Right atrium auricular region (tissue), 2 donors: ENCODE measurements at regions not wholly inside any gene's neighbourhood (a gene's known extent, or its start where the extent isn't known, plus 50 kb on each side); places are given as distances from the start of the nearest gene placed in this dataset.

Experiments used
- DNase-seq: peaks from one replicate; pipeline ENCODE4 v3.0.0-alpha.2; 2019; ENCODE audit warnings: low spot score
- H3K27ac ChIP-seq, 2 donors: fragments of 200-600 bp; sonication (generic); 1 replicate in 1 of 2; 2 replicates in 1 of 2; pipeline ENCODE4 v1.5.1; 2016 to 2019
- H3K27me3 ChIP-seq, 2 donors: fragments of 200-600 bp; sonication (generic); one replicate each; pipeline versions ENCODE4 v1.5.1 to v1.6.0; 2017 to 2019
- H3K36me3 ChIP-seq: fragments of 200-600 bp; sonication (generic); one replicate; pipeline ENCODE4 v1.5.1; 2016
- H3K4me1 ChIP-seq, 2 donors: fragments of 200-600 bp; sonication (generic); one replicate each; pipeline versions ENCODE4 v1.5.1 to v1.6.0; 2017 to 2019
- H3K4me3 ChIP-seq, 2 donors: fragments of 200-600 bp; sonication (generic); 1 replicate in 1 of 2; 2 replicates in 1 of 2; pipeline ENCODE4 v1.5.1; 2017 to 2019; ENCODE audit warnings: mild to moderate bottlenecking in 1 of 2, moderate library complexity in 1 of 2
- H3K9me3 ChIP-seq, 2 donors: fragments of 200-600 bp; sonication (generic); one replicate each; pipeline ENCODE4 v1.5.1; 2019
- CTCF ChIP-seq, 2 donors: fragments of 200-600 bp; sonication (generic); IDR thresholded peaks; one replicate each; pipeline ENCODE4 v1.5.1; 2019; ENCODE audit warnings: antibody characterized with exemption in 2 of 2

- H3K4me3 ChIP-seq: no peak overlapping the region
Measured at GRCh38 chr5:87877495-87877894, 391.1 kb downstream of the TMEM161B start.

GRCh38 chr5:87877023-87877422 is 391.6 kb downstream of the TMEM161B start:
- DNase-seq: no peak
- Histone ChIP-seq H3K4me1 (no peaks in the 10 kb centered on the region), H3K27me3 (no peaks in the 10 kb centered on the region), H3K4me3 (no peak overlapping the region), H3K36me3 (no peaks in the 10 kb centered on the region), H3K9me3 (peaks cover 0 to 23% of the 10 kb centered on the region in 2 donors), H3K27ac (no peak overlapping the region)
- no peak for TF ChIP-seq CTCF (IDR thresholded peaks at IDR 0.05)

More at GRCh38 chr5:87877495-87877894, 391.1 kb downstream of the TMEM161B start:
- H3K27ac ChIP-seq: no peak overlapping the region
- H3K4me1 ChIP-seq: no peaks in the 10 kb centered on the region
- no peaks in the 10 kb centered on the region for H3K36me3 ChIP-seq
- no peak for TF ChIP-seq CTCF (IDR thresholded peaks at IDR 0.05)
- H3K27me3 ChIP-seq: no peaks in the 10 kb centered on the region
- DNase-seq: no peak
- H3K9me3 ChIP-seq: peaks cover 0 to 23% of the 10 kb centered on the region in 2 donors

- no peak for TF ChIP-seq CTCF (IDR thresholded peaks at IDR 0.05)
- no peaks in the 10 kb centered on the region for H3K27me3 ChIP-seq
- no peaks in the 10 kb centered on the region for H3K4me1 ChIP-seq
Measured at GRCh38 chr5:87876616-87877015, 392.0 kb downstream of the TMEM161B start.

GRCh38 chr5:87872986-87873385 is 395.7 kb downstream of the TMEM161B start:
- Histone ChIP-seq H3K36me3 (no peaks in the 10 kb centered on the region), H3K9me3 (no peaks in the 10 kb centered on the region), H3K27ac (no peak overlapping the region), H3K4me1 (no peaks in the 10 kb centered on the region), H3K27me3 (no peaks in the 10 kb centered on the region), H3K4me3 (no peak overlapping the region)
- TF ChIP-seq CTCF (IDR thresholded peaks at IDR 0.05): no peak
- DNase-seq: no peak

More at GRCh38 chr5:87876616-87877015, 392.0 kb downstream of the TMEM161B start:
- no peak for DNase-seq
- Histone ChIP-seq H3K27ac (no peak overlapping the region), H3K9me3 (peaks cover 0 to 20% of the 10 kb centered on the region in 2 donors), H3K4me3 (no peak overlapping the region), H3K36me3 (no peaks in the 10 kb centered on the region)

- TF ChIP-seq CTCF (IDR thresholded peaks at IDR 0.05): no peak
- H3K9me3 ChIP-seq: no peaks in the 10 kb centered on the region
Measured at GRCh38 chr5:87868792-87869191, 399.9 kb downstream of the TMEM161B start.

GRCh38 chr5:87867281-87867680 is 401.4 kb downstream of the TMEM161B start:
- H3K27ac ChIP-seq: no peak overlapping the region
- H3K27me3 ChIP-seq: no peaks in the 10 kb centered on the region
- no peaks in the 10 kb centered on the region for H3K9me3 ChIP-seq
- no peak for TF ChIP-seq CTCF (IDR thresholded peaks at IDR 0.05)
- no peaks in the 10 kb centered on the region for H3K4me1 ChIP-seq
- no peak overlapping the region for H3K4me3 ChIP-seq
- H3K36me3 ChIP-seq: no peaks in the 10 kb centered on the region
- no peak for DNase-seq

More at GRCh38 chr5:87868792-87869191, 399.9 kb downstream of the TMEM161B start:
- DNase-seq: no peak
- Histone ChIP-seq H3K36me3 (no peaks in the 10 kb centered on the region), H3K4me3 (no peak overlapping the region), H3K27me3 (no peaks in the 10 kb centered on the region), H3K4me1 (no peaks in the 10 kb centered on the region), H3K27ac (no peak overlapping the region)
